Astrocyte (in vitro differentiated cells and primary cell): ENCODE measurements at regions not wholly inside any gene's neighbourhood (a gene's known extent, or its start where the extent isn't known, plus 50 kb on each side); places are given as distances from the start of the nearest gene placed in this dataset.

Source experiments
- DNase-seq: peaks from one replicate; pipeline ENCODE4 v3.0.0-alpha.2; 2010; ENCODE audit warnings: low read depth
- FAIRE-seq: peaks from 2 replicates; lab custom pipeline; 2011; peaks lifted over from hg19 to GRCh38; lab: Jason Lieb, UNC
- H2AFZ ChIP-seq: 2 replicates; pipeline ENCODE4 v1.6.0; 2012; ENCODE audit warnings: low read depth, low read length, inconsistent platforms
- H3K27ac ChIP-seq: 2 replicates; pipeline ENCODE4 v1.5.1; 2011; ENCODE audit warnings: low read depth, low read length, inconsistent platforms
- H3K27me3 ChIP-seq: 2 replicates; pipeline ENCODE4 v1.6.0; 2011; ENCODE audit warnings: low read length, inconsistent platforms; ENCODE audit not compliant: insufficient read depth
- H3K36me3 ChIP-seq: 2 replicates; pipeline ENCODE4 v1.5.1; 2011; ENCODE audit warnings: low read length, inconsistent platforms; ENCODE audit not compliant: insufficient read depth
- H3K4me1 ChIP-seq: 2 replicates; pipeline ENCODE4 v1.5.1; 2011; ENCODE audit warnings: low read length, inconsistent platforms; ENCODE audit not compliant: insufficient read depth
- H3K4me2 ChIP-seq: 2 replicates; pipeline ENCODE4 v1.6.0; 2012; ENCODE audit warnings: low read length, inconsistent platforms
- H3K4me3 ChIP-seq: 2 replicates; pipeline ENCODE4 v1.5.1; 2011; ENCODE audit warnings: low read depth, mild to moderate bottlenecking, low read length, inconsistent platforms; ENCODE audit not compliant: insufficient read depth
- H3K79me2 ChIP-seq: 2 replicates; pipeline ENCODE4 v1.6.0; 2012; ENCODE audit warnings: mild to moderate bottlenecking, low read length, inconsistent platforms; ENCODE audit not compliant: insufficient read depth
- H3K9ac ChIP-seq: 2 replicates; pipeline ENCODE4 v1.6.0; 2012; ENCODE audit warnings: mild to moderate bottlenecking, low read length, inconsistent platforms
- H3K9me3 ChIP-seq: 2 replicates; pipeline ENCODE4 v1.5.1; 2012; ENCODE audit warnings: low read depth, mild to moderate bottlenecking, low read length, inconsistent platforms; ENCODE audit not compliant: insufficient read depth
- H4K20me1 ChIP-seq: 2 replicates; pipeline ENCODE4 v1.6.0; 2012; ENCODE audit warnings: low read length, inconsistent platforms; ENCODE audit not compliant: insufficient read depth
- H3K27ac Mint-ChIP-seq: one replicate; pipeline ENCODE4 v1.8.0; 2021; ENCODE audit warnings: mild to moderate bottlenecking, mixed read lengths; ENCODE audit not compliant: unreplicated experiment
- H3K27me3 Mint-ChIP-seq: one replicate; pipeline ENCODE4 v1.8.0; 2021; ENCODE audit warnings: low read depth, mixed read lengths; ENCODE audit not compliant: unreplicated experiment
- H3K36me3 Mint-ChIP-seq: one replicate; pipeline ENCODE4 v1.8.0; 2021; ENCODE audit warnings: low read depth, mixed read lengths; ENCODE audit not compliant: unreplicated experiment
- H3K4me1 Mint-ChIP-seq: one replicate; pipeline ENCODE4 v1.8.0; 2021; ENCODE audit warnings: low read depth, mixed read lengths; ENCODE audit not compliant: unreplicated experiment
- H3K4me3 Mint-ChIP-seq: one replicate; pipeline ENCODE4 v1.8.0; 2021; ENCODE audit warnings: mild to moderate bottlenecking, moderate library complexity, mixed read lengths; ENCODE audit not compliant: unreplicated experiment
- H3K9me3 Mint-ChIP-seq: one replicate; pipeline ENCODE4 v1.8.0; 2021; ENCODE audit warnings: mild to moderate bottlenecking, mixed read lengths; ENCODE audit not compliant: unreplicated experiment
- EZH2 ChIP-seq: IDR thresholded peaks from 2 replicates; pipeline ENCODE4 v1.6.1; 2012; ENCODE audit warnings: mild to moderate bottlenecking, low read length, inconsistent platforms; ENCODE audit not compliant: insufficient read depth
- TF ChIP-seq, protein P1 (sequence below): IDR thresholded peaks from 2 replicates; pipeline ENCODE4 v1.5.1; 2011; ENCODE audit warnings: low read depth, mild to moderate bottlenecking, inconsistent platforms, low read length, moderate library complexity; ENCODE audit not compliant: insufficient read depth

DNA sequence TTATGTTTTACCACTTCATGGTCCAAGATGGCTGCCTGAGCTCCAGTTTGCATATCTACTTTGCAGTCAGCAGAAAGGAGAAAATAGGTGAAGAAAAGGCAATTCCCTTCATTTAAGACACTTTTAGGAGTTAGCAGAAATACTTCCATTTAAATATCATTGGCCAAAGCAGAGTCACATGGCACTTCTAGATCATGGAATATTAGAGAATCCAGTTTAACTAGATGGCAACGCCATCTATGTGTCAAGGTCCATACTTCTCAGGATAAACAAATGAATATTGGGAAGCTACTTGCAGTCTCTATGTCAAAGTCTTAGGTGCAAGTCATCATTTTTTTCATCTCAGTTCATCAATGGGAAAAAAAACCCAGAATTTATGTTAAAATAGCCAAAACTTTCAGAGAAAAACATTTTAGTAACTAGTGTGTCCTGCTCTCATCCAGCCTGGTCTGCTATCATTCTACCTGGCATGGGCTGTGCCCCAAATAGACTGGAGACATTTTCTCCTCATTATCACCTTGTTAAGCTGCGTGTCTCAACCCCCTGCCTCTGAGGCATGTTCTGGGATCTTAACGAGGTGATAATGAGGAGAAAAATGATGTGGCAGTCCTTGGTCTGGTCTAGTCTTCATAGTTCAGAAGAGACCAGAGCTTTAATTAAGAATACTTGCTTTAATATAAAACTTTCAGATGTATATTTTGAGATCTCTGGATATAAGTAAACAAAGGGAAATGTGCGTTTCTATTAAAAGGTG is 227.3 kb downstream of the TBX18 start:
- DNase-seq (no peak), FAIRE-seq (no peak)
- H3K4me3 ChIP-seq: no peak overlapping the region
- Mint-ChIP-seq H3K27ac (no peak overlapping the region), H3K36me3 (no peaks in the 10 kb centered on the region), H3K4me1 (no peaks in the 10 kb centered on the region), H3K4me3 (no peak overlapping the region), H3K9me3 (peaks cover 6% of the 10 kb centered on the region), H3K27me3 (no peaks in the 10 kb centered on the region)
- no peak overlapping the region for H3K9ac ChIP-seq
- no peak overlapping the region for H3K4me2 ChIP-seq
- no peaks in the 10 kb centered on the region for H3K36me3 ChIP-seq
- TF ChIP-seq EZH2: no peak
- TF ChIP-seq, protein P1, sequence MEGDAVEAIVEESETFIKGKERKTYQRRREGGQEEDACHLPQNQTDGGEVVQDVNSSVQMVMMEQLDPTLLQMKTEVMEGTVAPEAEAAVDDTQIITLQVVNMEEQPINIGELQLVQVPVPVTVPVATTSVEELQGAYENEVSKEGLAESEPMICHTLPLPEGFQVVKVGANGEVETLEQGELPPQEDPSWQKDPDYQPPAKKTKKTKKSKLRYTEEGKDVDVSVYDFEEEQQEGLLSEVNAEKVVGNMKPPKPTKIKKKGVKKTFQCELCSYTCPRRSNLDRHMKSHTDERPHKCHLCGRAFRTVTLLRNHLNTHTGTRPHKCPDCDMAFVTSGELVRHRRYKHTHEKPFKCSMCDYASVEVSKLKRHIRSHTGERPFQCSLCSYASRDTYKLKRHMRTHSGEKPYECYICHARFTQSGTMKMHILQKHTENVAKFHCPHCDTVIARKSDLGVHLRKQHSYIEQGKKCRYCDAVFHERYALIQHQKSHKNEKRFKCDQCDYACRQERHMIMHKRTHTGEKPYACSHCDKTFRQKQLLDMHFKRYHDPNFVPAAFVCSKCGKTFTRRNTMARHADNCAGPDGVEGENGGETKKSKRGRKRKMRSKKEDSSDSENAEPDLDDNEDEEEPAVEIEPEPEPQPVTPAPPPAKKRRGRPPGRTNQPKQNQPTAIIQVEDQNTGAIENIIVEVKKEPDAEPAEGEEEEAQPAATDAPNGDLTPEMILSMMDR: no peak
- H4K20me1 ChIP-seq: no peaks in the 10 kb centered on the region
- H3K27ac ChIP-seq: no peak overlapping the region
- no peaks in the 10 kb centered on the region for H3K9me3 ChIP-seq
- H3K27me3 ChIP-seq: no peaks in the 10 kb centered on the region
- H2AFZ ChIP-seq: no peak overlapping the region
- no peaks in the 10 kb centered on the region for H3K79me2 ChIP-seq
- no peaks in the 10 kb centered on the region for H3K4me1 ChIP-seq

GRCh38 chr6:84528201-84528600 is 236.2 kb downstream of the TBX18 start:
- no peaks in the 10 kb centered on the region for H3K27me3 ChIP-seq
- no peak for TF ChIP-seq EZH2
- TF ChIP-seq, protein P1: no peak
- H3K36me3 ChIP-seq: no peaks in the 10 kb centered on the region
- H4K20me1 ChIP-seq: no peaks in the 10 kb centered on the region
- Mint-ChIP-seq H3K9me3 (peaks cover 2% of the 10 kb centered on the region), H3K27ac (no peak overlapping the region), H3K4me3 (no peak overlapping the region), H3K4me1 (peaks cover 4% of the 10 kb centered on the region), H3K36me3 (no peaks in the 10 kb centered on the region), H3K27me3 (no peaks in the 10 kb centered on the region)
- H3K79me2 ChIP-seq: no peaks in the 10 kb centered on the region
- FAIRE-seq: no peak
- no peak overlapping the region for H3K9ac ChIP-seq
- no peak overlapping the region for H3K27ac ChIP-seq
- H3K4me1 ChIP-seq: no peaks in the 10 kb centered on the region
- no peak overlapping the region for H2AFZ ChIP-seq
- H3K9me3 ChIP-seq: no peaks in the 10 kb centered on the region
- no peak overlapping the region for H3K4me2 ChIP-seq
- no peak overlapping the region for H3K4me3 ChIP-seq
- no peak for DNase-seq

DNA sequence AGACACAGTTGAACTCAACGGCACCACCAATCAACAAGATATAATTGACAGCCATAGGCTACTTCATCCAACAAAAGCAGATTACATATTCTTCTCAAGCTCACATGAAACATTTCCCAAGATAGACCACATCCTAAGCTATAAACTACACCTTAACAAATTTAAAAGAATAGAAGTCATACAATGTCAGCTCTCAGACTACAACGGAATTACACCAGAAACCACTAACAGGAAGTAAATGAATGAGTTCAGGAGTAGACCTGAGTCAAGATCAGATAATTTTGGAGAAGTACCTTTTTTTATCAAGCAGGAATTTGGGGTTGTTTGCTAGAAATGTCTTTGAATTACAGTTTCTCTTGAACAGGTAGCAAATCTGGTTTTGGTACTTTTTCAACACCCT is 237.8 kb downstream of the TBX18 start:
- H3K4me1 ChIP-seq: peaks cover 10% of the 10 kb centered on the region
- no peak overlapping the region for H3K4me3 ChIP-seq
- no peak overlapping the region for H3K9ac ChIP-seq
- Mint-ChIP-seq H3K4me1 (peaks cover 11% of the 10 kb centered on the region), H3K36me3 (no peaks in the 10 kb centered on the region), H3K9me3 (no peaks in the 10 kb centered on the region), H3K27me3 (no peaks in the 10 kb centered on the region), H3K4me3 (no peak overlapping the region), H3K27ac (no peak overlapping the region)
- no peaks in the 10 kb centered on the region for H3K36me3 ChIP-seq
- H3K9me3 ChIP-seq: no peaks in the 10 kb centered on the region
- no peaks in the 10 kb centered on the region for H3K27me3 ChIP-seq
- H3K79me2 ChIP-seq: no peaks in the 10 kb centered on the region
- no peak for TF ChIP-seq EZH2
- TF ChIP-seq, protein P1: no peak
- H3K4me2 ChIP-seq: no peak overlapping the region
- H4K20me1 ChIP-seq: no peaks in the 10 kb centered on the region
- DNase-seq: no peak
- FAIRE-seq: no peak
- H3K27ac ChIP-seq: no peak overlapping the region
- H2AFZ ChIP-seq: no peak overlapping the region
